ENCODE measurements at regions not wholly inside any gene's neighbourhood (a gene's known extent, or its start where the extent isn't known, plus 50 kb on each side); places are given as distances from the start of the nearest gene placed in this dataset.

- DNase-seq (ENCODE audit: low read depth, low spot score) (no peak), ATAC-seq (no peak)
- POLR2A ChIA-PET = no interaction called here
- no peaks in the 10 kb centered on the region for H3K27me3 ChIP-seq (ENCODE audit: insufficient read depth, low read length)
- TF ChIP-seq ATF3 (IDR thresholded peaks at IDR 0.05) (no peak), EGR1 (IDR thresholded peaks at IDR 0.05; ENCODE audit: low read depth) (no peak), SRF (IDR thresholded peaks at IDR 0.05; ENCODE audit: low read depth) (no peak), SP1 (IDR thresholded peaks at IDR 0.05; ENCODE audit: low read depth) (no peak), CTCF (IDR thresholded peaks at IDR 0.05 in 2 of 3, conservative IDR thresholded peaks at IDR 0.05 in 1 of 3; ENCODE audit: borderline replicate concordance in 1 of 3, insufficient read depth in 1 of 3, low read depth in 2 of 3, low read length in 2 of 3) (no peak), TCF7L2 (IDR thresholded peaks at IDR 0.05; ENCODE audit: borderline replicate concordance, extremely low read depth, insufficient read depth, insufficient read length) (no peak), ELF1 (IDR thresholded peaks at IDR 0.05; ENCODE audit: borderline replicate concordance, low read depth) (no peak), SIN3A (IDR thresholded peaks at IDR 0.05; ENCODE audit: low read depth) (no peak), REST (IDR thresholded peaks at IDR 0.05; ENCODE audit: low read depth) (no peak), CEBPB (IDR thresholded peaks at IDR 0.05; ENCODE audit: low read depth) (no peak), EZH2phosphoT487 (IDR thresholded peaks at IDR 0.05; ENCODE audit: borderline replicate concordance) (no peak), ZFX (IDR thresholded peaks at IDR 0.05) (no peak), JUND (IDR thresholded peaks at IDR 0.05) (no peak), EZH2 (IDR thresholded peaks at IDR 0.05) (no peak), ZBTB33 (IDR thresholded peaks at IDR 0.05; ENCODE audit: extremely low read depth, insufficient replicate concordance, low read length) (no peak), ZNF274 (IDR thresholded peaks at IDR 0.05; ENCODE audit: low read depth, low read length) (no peak), RAD21 (IDR thresholded peaks at IDR 0.05; ENCODE audit: low read depth) (no peak), CBX3 (IDR thresholded peaks at IDR 0.05; ENCODE audit: low read depth) (no peak), YY1 (IDR thresholded peaks at IDR 0.05; ENCODE audit: extremely low read depth, insufficient replicate concordance, low read depth, low read length) (no peak), POLR2AphosphoS5 (IDR thresholded peaks at IDR 0.05; ENCODE audit: low read depth, low read length) (no peak)
- BruUV-seq (replicated peaks) = no TSS peak
- H3K79me2 ChIP-seq (ENCODE audit: insufficient read depth, low read length) = no peaks in the 10 kb centered on the region
- H3K36me3 ChIP-seq (ENCODE audit: control insufficient read depth in 1 of 2, insufficient read depth in 2 of 2, low read length in 2 of 2) = no peaks in the 10 kb centered on the region
- CTCF ChIA-PET = no interaction called here
- intact Hi-C loops (cut with micrococcal nuclease) = no loop called here
- H3K4me1 ChIP-seq (ENCODE audit: control insufficient read depth in 1 of 2, insufficient read depth in 2 of 2, low read length in 2 of 2) = no peaks in the 10 kb centered on the region
- H3K9me2 ChIP-seq (ENCODE audit: insufficient read depth) = no peaks in the 10 kb centered on the region
- H4K20me1 ChIP-seq (ENCODE audit: insufficient read depth) = no peaks in the 10 kb centered on the region
- no peaks in the 10 kb centered on the region for H3K9me3 ChIP-seq (ENCODE audit: control insufficient read depth in 1 of 2, insufficient read depth in 1 of 2, low read depth in 1 of 2, low read length in 2 of 2)
- no peak overlapping the region for H3K4me3 ChIP-seq (replicated peaks in 1 of 2; ENCODE audit: low read depth in 1 of 2, low read length in 2 of 2)
- H3K4me2 ChIP-seq (ENCODE audit: low read length) = no peak overlapping the region
- RAD21 ChIA-PET (ENCODE audit: low non-redundant PET in 1 of 2, low total read pairs in 2 of 2, uncharacterized antibody in 2 of 2, unreplicated experiment in 2 of 2) = no interaction called here
- H3K27ac ChIP-seq (ENCODE audit: low read depth, low read length) = no peak overlapping the region
- H2AFZ ChIP-seq (ENCODE audit: low read depth, low read length, poor library complexity, severe bottlenecking) = no peak overlapping the region
- no peak overlapping the region for H3K9ac ChIP-seq (ENCODE audit: low read length)
Observed at GRCh38 chr5:123966781-123967180, 454.8 kb downstream of the CSNK1G3 start.

Data from HCT116 (cell line).